ENCODE measurements at regions not wholly inside any gene's neighbourhood (a gene's known extent, or its start where the extent isn't known, plus 50 kb on each side); places are given as distances from the start of the nearest gene placed in this dataset.

GRCh38 chr14:55841625-55842024 lies 261.6 kb downstream of the KTN1 start:
- no peak for TF ChIP-seq CTCF (IDR thresholded peaks at IDR 0.05)
- TF ChIP-seq POLR2A (IDR thresholded peaks at IDR 0.05), result no peak

Data from thyroid gland (tissue), 4 donors.